ENCODE measurements at regions not wholly inside any gene's neighbourhood (a gene's known extent, or its start where the extent isn't known, plus 50 kb on each side); places are given as distances from the start of the nearest gene placed in this dataset.
A peak's percentile ranks its signal among the peaks of the same experiment; 100 is the strongest.

DNA sequence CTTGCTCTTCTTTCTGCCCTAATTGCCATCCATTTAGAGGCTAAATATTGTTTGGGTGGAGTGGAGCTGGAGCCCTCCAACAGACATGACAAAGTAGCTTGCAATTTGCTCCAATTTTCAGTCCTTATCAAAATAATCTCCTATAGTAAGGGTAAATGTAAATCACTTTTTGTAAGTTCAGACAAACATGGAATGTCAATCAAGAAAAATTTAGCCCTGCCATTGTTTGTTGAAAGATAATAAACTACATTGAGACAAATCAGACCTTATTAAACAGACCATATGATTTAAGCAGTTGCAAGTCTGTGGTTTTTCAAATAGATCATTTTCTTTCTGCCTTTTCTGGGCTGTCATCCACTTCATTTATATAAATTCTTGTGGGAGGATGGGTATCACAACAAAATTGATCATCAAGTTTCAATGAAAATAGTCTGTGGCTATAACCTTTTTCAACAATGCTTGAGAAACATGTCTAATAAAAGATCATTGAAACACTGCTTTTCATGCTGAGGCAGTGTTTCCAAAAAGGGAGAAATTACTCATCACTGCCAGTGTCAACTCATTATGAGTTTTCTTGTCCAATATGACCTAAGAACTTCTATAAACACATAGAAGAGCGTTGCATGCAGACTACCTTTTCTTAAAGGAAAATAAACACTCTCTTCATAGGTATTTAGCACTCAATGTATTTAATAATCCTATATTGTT, 1152.0 kb upstream of the B3GALT2 start:
- no peak for ATAC-seq

GRCh38 chr1:194333240-194333639, 1146.8 kb upstream of the B3GALT2 start:
- DNase-seq (ENCODE audit: low spot score), result no peak
- ATAC-seq, result no peak

More for the DNA sequence above, 1152.0 kb upstream of the B3GALT2 start:
- DNase-seq (ENCODE audit: low spot score), result no peak

DNA sequence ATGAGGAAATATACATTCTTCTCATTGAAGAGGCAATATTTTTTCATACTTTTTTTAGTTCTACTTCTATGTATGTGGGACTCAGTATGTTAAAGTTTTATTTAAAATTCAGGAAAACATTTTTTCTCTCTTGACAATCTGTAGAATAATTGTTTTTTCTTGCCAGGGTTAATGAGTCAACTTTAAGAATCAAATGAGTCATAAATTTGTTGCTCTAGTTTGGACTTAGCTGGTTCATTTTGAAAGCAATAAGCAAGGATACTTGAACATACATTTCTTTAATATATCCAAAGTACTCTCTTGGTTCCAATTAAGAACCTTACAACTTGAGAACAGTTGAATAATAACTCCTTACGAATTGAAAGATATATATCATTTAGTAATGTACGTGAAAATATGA, 1145.3 kb upstream of the B3GALT2 start:
- ATAC-seq (no peak), DNase-seq (ENCODE audit: low spot score) (no peak)

- ATAC-seq (no peak), DNase-seq (ENCODE audit: low spot score) (no peak)
These were observed 1136.3 kb upstream of the B3GALT2 start for GRCh38 chr1:194322751-194323150.

GRCh38 chr1:194318790-194319280, 1132.4 kb upstream of the B3GALT2 start:
- DNase-seq (ENCODE audit: low spot score), result no peak
- no peak for ATAC-seq

DNA sequence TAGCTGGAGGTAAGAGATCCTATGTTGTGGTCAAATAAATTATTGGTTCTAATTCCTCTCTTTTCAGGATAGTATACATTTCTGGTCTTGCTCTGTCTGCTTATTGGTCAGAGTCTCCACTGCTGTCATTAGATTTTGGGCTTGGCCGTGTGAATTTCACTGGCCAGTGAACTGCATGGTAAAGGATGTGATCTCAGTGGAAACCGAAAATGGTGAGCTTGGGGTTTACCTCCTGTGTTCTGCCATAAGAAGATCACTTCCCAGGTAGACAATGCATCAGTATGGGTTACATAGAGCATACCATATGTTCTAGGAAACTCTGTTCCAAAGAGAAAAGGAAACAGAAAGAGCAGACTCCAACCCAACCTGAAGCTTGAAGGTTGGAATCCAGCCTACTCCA, 1123.3 kb upstream of the B3GALT2 start:
- no peak for ATAC-seq

GRCh38 chr1:194309269-194309668, 1122.9 kb upstream of the B3GALT2 start:
- ATAC-seq (no peak), DNase-seq (ENCODE audit: low spot score) (no peak)

More for the DNA sequence above, 1123.3 kb upstream of the B3GALT2 start:
- DNase-seq (ENCODE audit: low spot score), result no peak

DNA sequence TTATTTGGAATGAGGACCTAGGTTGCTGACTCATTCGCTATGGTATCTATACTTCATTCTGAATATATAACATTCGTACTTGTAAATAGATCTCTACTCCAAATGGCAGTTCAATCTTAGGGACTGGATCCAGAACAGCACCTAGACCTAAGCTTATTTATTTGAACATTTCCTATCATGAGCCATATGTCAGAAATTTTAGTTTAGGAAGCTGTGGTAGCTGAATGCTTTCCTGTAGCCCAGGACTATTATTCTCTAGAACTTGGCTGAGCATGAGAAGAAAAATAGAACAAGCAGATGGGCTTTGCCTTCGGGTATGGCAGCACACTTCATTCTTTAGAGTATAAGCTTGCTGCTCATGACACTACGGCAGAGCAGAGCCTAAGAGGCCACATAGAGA, 1114.4 kb upstream of the B3GALT2 start:
- ATAC-seq (no peak), DNase-seq (ENCODE audit: low spot score) (no peak)

DNA sequence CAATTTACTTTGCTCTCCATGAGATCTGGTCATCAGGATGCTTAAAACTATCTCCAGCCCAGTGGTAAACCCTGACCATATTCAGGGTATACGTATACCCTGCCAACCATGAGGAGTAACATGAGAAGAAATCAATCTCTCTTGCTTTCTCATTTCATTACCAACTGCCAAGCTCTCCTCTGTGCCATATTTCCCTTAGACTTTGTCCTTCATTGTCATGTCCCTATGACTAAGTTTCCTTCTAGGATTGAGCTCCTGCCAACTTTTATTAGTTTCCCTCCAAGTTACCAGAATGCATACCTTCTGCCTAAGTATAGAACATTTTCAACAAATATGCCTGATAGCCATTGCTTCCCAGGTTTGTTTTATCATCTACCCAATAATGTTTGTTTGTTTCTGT, 1113.9 kb upstream of the B3GALT2 start:
- DNase-seq (ENCODE audit: low spot score) (no peak), ATAC-seq (no peak)

GRCh38 chr1:194298007-194298598, 1111.7 kb upstream of the B3GALT2 start:
- ATAC-seq (no peak), DNase-seq (ENCODE audit: low spot score) (no peak)

- no peak for DNase-seq (ENCODE audit: low spot score)
- no peak for ATAC-seq
These were observed 1110.7 kb upstream of the B3GALT2 start for GRCh38 chr1:194297094-194297493.

- DNase-seq (ENCODE audit: low spot score) (no peak), ATAC-seq (no peak)
These were observed 1109.8 kb upstream of the B3GALT2 start for GRCh38 chr1:194296201-194296600.

GRCh38 chr1:194295685-194296084, 1109.3 kb upstream of the B3GALT2 start:
- DNase-seq (ENCODE audit: low spot score), result no peak
- ATAC-seq, result peak; percentile 98

DNA sequence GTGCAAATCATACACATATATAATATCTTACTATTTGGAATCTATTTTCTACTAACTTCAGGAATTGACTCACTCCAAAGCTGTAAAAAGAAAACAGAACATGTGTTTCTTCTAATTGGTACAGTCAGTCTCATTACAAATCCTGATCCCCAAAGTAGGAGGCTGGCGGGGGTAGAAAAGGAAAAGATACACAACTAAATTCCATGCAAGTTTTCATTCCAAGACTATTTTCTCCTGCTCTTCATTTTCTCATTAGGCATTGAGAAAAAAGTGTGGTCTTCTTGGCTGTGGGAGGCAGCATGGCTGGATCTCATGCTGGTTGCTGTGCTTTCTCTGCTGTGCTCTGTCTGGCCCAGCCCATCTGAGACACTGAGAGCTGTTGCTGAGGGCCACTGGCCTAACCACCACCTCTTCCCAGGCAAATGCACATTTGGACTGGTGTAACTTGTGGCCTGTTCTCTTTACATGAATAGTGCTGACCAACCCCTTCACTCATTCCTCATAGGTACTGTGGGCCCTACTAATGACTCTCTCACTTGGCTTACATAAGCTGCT, 1107.5 kb upstream of the B3GALT2 start:
- ATAC-seq (no peak), DNase-seq (ENCODE audit: low spot score) (no peak)

DNA sequence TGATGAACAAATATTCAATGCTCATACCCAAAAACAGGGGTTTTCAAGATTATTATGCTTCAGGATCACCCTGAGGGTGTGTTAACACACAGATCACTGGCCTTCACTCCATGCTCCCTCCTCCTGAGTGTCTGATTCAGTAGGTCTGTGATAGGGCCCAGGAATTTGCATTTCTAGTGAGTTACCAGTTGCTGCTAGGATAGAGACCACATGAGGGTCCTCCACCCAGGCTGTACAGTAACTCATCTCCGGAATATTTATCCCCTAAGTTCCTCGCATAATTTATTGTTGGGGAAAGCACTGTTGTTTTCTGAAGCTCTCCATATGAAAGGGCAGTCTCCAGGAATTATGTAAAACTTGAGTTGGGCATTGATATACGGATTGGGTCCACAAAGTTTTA, 1106.6 kb upstream of the B3GALT2 start:
- DNase-seq (ENCODE audit: low spot score), result no peak
- ATAC-seq, result no peak

DNA sequence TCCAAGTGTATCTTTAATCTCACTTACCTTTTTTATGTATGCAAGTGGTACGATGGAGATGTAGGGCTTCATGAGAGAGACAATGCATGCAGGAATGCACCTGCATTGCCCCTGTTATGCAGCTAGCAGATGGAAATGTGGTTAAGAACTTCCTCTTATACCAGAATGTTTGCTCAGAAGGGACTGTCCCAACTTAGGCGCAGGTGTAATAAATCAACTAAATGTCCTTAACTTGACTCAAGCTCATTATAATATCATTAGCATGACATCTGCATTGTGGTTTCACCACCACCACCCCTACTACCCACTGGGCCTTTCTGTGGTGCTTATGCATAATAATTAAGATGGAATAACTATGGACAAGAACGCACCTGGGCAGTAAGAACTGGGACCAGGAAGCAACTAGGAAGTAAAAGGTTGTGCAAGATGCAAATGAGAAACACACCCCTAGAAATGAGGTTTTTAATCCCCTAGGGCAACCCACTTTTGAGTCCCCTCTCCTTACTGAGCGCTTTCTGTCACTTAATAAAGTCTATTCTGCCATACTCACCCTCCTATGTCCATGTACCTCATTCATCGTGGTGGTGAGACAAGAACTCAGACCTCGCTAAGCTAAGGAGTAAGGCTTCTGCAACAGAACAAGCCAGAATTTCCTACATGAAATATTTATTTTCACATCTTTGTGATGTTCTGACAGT, 1103.3 kb upstream of the B3GALT2 start:
- DNase-seq (ENCODE audit: low spot score) (no peak), ATAC-seq (no peak)

DNA sequence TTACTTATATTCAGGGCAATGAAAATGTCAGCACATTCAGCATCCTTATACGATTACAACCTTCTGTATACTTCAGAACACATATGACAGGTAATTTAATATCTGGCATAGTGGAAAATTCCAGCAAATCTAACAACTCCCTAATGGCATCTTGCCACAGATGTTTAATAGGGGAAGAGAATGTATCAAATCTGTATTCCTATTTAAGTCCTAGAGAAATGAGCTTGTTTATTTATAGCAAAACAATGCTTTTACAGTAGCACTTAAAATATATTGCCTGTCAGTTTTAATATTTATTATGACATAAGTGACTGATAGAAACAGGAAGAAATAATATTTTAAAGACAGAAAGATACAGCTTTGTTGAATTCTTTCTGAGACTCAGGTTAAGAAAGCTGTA, 1101.8 kb upstream of the B3GALT2 start:
- ATAC-seq (no peak), DNase-seq (ENCODE audit: low spot score) (no peak)

DNA sequence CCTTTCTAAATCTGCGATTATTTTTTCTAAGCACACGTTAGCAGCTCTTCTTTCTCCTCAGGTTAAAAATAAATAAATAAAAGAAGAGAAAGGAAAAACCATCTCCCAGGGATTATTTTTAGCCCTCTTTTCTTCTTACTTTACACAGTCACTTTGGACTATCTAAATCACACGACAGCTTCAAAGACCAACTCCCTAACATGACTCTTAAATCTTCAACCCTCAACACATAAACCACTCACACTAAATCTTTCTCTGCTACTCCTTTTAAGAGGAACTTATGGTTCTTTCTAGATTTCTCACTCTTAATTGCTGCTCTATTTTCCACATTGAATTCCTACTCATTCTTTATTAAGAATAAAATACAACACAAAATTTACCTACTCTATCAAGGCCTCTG, 1095.0 kb upstream of the B3GALT2 start:
- ATAC-seq (no peak), DNase-seq (ENCODE audit: low spot score) (no peak)

GRCh38 chr1:194280463-194280862, 1094.0 kb upstream of the B3GALT2 start:
- no peak for ATAC-seq
- no peak for DNase-seq (ENCODE audit: low spot score)

DNA sequence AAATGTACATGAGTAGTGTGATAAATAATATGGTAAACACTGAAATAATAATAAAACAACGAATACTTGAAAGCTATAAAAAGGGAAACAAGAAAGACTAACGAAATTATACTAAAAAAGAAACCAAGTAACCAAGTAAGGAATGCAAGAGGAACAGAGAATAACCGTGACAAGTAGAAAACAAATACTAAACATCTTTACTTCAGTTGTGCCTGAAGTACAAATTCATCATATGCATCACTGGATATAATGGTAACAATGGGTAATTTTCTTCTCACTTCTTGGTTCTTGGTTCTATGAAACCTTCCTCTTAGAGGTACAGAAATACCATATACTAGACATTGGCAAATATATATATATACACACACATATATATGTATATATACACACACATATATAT, 1093.6 kb upstream of the B3GALT2 start:
- DNase-seq (ENCODE audit: low spot score) (no peak), ATAC-seq (no peak)

DNA sequence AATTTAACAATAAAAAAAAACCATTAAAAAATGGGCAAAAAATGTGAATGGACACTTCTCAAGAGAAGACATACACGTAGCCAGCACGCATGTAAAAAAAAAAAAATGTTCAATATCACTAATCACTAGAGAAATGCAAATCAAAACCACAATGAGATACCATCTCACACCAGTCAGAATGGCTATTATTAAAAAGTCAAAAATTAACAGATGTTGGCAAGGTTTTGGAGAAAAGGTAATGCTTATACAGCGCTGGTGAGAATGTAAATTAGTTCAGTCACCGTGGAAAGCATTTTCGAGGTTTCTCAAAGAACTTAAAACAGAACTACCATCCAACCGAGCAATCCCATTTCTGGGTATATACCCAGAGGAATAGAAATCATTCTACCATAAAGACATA, 1091.5 kb upstream of the B3GALT2 start:
- ATAC-seq, result no peak
- DNase-seq (ENCODE audit: low spot score), result no peak

DNA sequence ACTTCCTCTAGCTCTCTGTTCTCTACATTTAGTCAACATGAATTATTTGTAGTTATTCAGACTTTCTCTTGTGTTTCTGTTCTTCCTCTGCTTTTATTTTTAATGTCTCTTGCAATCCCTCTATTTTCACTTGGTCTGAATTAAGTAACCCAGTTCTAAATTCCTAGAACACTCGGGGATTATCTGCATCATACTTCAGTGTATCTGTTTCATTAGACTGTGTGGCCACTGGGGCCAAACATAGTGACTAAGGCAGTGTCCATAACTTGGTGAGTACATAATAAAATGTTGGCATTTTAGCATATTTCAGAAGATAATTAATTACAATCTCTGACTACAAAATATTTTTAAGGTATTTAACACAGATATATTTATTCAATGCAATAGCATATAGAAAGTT, 1087.2 kb upstream of the B3GALT2 start:
- no peak for DNase-seq (ENCODE audit: low spot score)
- no peak for ATAC-seq

Data from left lobe of liver (tissue), 2 donors.